Bronchial epithelial cell (primary cell): ENCODE measurements at regions not wholly inside any gene's neighbourhood (a gene's known extent, or its start where the extent isn't known, plus 50 kb on each side); places are given as distances from the start of the nearest gene placed in this dataset.

Experiments
- DNase-seq: peaks from one replicate; pipeline ENCODE4 v3.0.0-alpha.2; 2010; ENCODE audit warnings: low read depth
- FAIRE-seq: peaks from 2 replicates; lab custom pipeline; 2011; peaks lifted over from hg19 to GRCh38; lab: Jason Lieb, UNC
- H3K27me3 ChIP-seq: 2 replicates; pipeline ENCODE4 v1.5.1; 2011; ENCODE audit warnings: low read length; ENCODE audit not compliant: control insufficient read depth, insufficient read depth
- H3K36me3 ChIP-seq: 2 replicates; pipeline ENCODE4 v1.5.1; 2011; ENCODE audit warnings: low read length; ENCODE audit not compliant: control insufficient read depth, insufficient read depth
- H3K4me3 ChIP-seq: 2 replicates; pipeline ENCODE4 v1.5.1; 2011; ENCODE audit warnings: mild to moderate bottlenecking, low read depth, low read length, control low read depth
- TF ChIP-seq, protein P1 (sequence below): IDR thresholded peaks from 2 replicates; pipeline ENCODE4 v1.5.1; 2011; ENCODE audit warnings: mild to moderate bottlenecking, moderate library complexity, low read length, control low read depth, inconsistent platforms; ENCODE audit not compliant: insufficient read depth, severe bottlenecking

DNA sequence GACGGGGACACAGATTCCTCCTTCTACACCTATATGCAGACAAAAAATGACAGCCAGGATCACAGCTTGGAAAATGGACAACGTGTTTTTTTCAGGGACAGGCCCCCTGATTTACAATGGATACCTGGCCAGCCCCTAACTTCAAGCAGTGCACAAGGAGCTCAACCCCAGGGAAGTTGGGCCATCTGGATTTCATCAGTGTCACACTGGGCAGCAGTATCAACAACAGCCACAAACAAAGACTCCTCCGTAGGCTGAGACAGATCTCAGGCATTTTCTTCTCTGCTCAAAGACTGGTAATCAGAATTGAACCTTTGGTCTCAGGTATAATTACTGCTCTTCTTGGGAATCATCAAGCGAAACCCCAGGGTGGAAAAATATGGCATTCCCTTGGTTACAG, 374.0 kb downstream of the ZNF608 start:
- H3K4me3 ChIP-seq, result no peak overlapping the region
- FAIRE-seq, result no peak
- H3K27me3 ChIP-seq, result no peaks in the 10 kb centered on the region
- H3K36me3 ChIP-seq, result no peaks in the 10 kb centered on the region
- DNase-seq, result no peak
- TF ChIP-seq, protein P1, sequence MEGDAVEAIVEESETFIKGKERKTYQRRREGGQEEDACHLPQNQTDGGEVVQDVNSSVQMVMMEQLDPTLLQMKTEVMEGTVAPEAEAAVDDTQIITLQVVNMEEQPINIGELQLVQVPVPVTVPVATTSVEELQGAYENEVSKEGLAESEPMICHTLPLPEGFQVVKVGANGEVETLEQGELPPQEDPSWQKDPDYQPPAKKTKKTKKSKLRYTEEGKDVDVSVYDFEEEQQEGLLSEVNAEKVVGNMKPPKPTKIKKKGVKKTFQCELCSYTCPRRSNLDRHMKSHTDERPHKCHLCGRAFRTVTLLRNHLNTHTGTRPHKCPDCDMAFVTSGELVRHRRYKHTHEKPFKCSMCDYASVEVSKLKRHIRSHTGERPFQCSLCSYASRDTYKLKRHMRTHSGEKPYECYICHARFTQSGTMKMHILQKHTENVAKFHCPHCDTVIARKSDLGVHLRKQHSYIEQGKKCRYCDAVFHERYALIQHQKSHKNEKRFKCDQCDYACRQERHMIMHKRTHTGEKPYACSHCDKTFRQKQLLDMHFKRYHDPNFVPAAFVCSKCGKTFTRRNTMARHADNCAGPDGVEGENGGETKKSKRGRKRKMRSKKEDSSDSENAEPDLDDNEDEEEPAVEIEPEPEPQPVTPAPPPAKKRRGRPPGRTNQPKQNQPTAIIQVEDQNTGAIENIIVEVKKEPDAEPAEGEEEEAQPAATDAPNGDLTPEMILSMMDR, result no peak

DNA sequence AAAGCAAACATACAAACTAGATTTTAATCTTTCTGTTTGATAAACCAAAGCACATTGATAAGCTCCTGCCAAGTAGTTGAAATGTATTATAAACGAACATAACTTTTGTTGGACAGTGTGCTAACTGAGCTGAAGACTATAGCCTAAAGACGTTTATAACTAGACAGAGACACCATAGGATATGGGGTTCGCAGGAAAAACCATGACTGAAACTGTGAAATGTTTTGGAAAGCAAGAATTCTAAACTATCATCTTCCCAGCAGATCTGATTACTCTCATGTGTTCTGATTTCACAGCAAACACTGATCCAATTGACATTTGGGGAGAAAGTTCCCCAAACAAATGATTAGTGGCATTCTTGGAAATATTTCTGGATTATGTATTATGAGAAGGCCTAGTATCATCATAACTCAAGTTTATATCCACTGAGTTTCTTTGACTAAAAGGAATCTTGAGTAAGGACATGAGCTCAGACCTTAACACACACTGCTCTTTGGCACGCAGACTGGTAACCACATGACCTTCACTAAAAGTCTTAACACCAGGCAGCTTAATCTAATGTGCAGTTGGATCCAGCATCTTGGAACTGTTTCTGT, 375.2 kb downstream of the ZNF608 start:
- TF ChIP-seq, protein P1, result no peak
- Histone ChIP-seq H3K27me3 (no peaks in the 10 kb centered on the region), H3K4me3 (no peak overlapping the region), H3K36me3 (no peaks in the 10 kb centered on the region)
- DNase-seq, result no peak
- FAIRE-seq, result peak; percentile 50

DNA sequence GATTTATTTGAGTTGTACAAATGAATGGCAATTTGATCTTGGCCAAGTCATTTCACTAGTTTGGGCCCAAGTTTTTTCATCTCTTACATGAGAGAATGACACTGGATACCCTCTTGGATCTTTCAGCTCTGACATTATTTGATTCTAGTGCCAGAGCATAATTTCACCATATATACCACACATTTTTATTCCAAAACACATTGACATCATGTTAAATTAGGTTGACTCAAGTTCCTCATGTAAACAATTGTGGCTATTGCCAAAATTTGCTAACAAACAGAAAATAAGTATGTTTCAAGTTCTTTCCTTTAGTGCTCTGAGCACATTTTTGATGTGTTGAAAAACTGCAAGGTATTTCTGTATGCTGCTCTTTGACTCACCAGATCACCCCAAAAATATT, 375.8 kb downstream of the ZNF608 start:
- no peak for FAIRE-seq
- TF ChIP-seq, protein P1, result no peak

DNA sequence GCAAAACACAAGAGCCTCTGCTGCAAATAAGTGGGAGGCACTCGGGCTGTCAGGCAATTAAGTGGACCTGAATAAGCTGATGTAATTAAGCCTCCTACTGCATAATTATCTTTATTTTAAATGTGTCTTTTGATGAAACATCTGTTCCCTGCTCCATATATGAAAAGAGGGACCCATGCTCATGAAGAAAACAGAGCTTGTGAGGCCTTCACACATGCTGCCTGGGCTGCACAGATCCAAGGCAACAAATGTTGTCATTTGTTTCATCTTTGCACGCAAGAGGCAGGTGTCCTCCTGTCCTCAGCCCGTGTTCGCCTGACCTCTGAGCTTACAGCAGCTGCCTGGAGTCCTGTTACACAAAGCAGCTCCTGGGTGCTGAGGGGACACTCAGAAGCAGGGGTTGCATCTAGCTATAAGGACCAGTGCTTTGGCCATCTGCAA, 381.1 kb downstream of the ZNF608 start:
- TF ChIP-seq, protein P1, result no peak
- DNase-seq, result no peak
- H3K27me3 ChIP-seq, result no peaks in the 10 kb centered on the region
- H3K36me3 ChIP-seq, result no peaks in the 10 kb centered on the region
- FAIRE-seq, result no peak
- H3K4me3 ChIP-seq, result no peak overlapping the region

More for the DNA sequence above, 375.8 kb downstream of the ZNF608 start:
- no peaks in the 10 kb centered on the region for H3K36me3 ChIP-seq
- H3K27me3 ChIP-seq, result no peaks in the 10 kb centered on the region
- DNase-seq, result no peak
- no peak overlapping the region for H3K4me3 ChIP-seq

- FAIRE-seq, result no peak
- TF ChIP-seq, protein P1, result no peak
These were observed 390.5 kb downstream of the ZNF608 start for GRCh38 chr5:124355928-124356327.

DNA sequence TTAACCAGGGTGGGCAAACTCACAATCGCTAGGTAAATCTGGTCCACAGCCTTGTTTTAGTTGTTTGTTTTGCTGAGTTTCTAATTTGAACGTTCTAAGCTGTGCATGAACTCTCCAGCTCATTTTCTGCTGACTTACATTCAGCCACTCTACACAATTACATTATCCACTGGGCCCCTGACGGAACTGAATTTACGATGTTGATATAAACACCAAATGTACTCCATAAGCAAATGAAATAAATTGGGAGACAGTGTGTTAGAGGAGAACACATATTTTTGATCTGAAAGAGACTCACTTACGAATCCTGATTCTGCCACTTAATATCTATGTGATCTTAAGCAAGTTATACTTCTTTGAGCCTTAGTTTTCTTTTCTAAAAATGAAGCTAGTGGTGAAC, 393.4 kb downstream of the ZNF608 start:
- FAIRE-seq (no peak), DNase-seq (no peak)
- TF ChIP-seq, protein P1, result no peak

More at GRCh38 chr5:124355928-124356327, 390.5 kb downstream of the ZNF608 start:
- Histone ChIP-seq H3K36me3 (no peaks in the 10 kb centered on the region), H3K27me3 (no peaks in the 10 kb centered on the region), H3K4me3 (no peak overlapping the region)
- no peak for DNase-seq

More for the DNA sequence above, 393.4 kb downstream of the ZNF608 start:
- no peak overlapping the region for H3K4me3 ChIP-seq
- no peaks in the 10 kb centered on the region for H3K36me3 ChIP-seq
- H3K27me3 ChIP-seq, result no peaks in the 10 kb centered on the region
